ENCODE measurements at regions not wholly inside any gene's neighbourhood (a gene's known extent, or its start where the extent isn't known, plus 50 kb on each side); places are given as distances from the start of the nearest gene placed in this dataset.

DNA sequence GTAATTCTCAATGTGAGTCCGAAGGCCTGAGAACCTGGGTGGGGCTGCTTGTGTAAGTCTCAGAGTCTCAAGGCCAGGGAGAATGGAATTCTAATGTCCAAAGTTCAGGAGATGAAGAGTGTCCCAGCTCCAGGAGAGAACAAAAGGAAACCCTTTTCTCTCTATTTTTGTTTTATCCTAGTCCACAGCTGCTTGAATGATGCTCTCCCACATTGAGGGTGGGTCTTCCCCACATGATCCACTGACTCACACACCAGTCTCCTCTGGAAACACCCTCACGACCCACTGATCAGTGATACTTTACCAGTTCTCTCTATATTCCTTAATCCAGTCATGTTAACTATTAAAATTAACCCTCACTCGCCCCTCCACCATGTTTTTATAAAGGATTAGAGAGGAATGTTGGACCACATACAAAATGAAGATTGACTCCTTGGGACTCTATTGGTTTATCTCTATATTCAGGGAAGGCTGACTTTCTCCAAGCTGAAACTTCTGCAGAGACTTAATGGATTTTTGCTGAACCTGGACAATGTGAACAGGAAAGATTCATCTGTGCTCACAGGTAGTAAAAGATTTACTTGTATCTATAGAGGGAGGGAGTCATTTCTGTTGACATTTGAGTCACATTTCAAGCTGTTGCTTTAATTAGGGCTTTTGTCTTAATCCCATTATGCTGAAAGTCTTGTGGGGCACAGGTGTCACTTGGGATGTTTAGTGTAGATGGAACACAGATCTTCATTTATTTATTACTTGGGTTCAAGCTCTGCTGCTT is 1061.0 kb upstream of the TMEM132C start:
- DNase-seq (ENCODE audit: extremely low spot score, unreplicated experiment), result no peak
- Mint-ChIP-seq H3K27ac (ENCODE audit: unreplicated experiment) (no peak overlapping the region), H3K27me3 (ENCODE audit: unreplicated experiment) (no peaks in the 10 kb centered on the region), H3K36me3 (ENCODE audit: unreplicated experiment) (no peaks in the 10 kb centered on the region), H3K9me3 (ENCODE audit: unreplicated experiment) (no peaks in the 10 kb centered on the region), H3K4me3 (ENCODE audit: unreplicated experiment) (no peak overlapping the region), H3K4me1 (ENCODE audit: unreplicated experiment) (no peaks in the 10 kb centered on the region)
- TF ChIP-seq, protein P1, sequence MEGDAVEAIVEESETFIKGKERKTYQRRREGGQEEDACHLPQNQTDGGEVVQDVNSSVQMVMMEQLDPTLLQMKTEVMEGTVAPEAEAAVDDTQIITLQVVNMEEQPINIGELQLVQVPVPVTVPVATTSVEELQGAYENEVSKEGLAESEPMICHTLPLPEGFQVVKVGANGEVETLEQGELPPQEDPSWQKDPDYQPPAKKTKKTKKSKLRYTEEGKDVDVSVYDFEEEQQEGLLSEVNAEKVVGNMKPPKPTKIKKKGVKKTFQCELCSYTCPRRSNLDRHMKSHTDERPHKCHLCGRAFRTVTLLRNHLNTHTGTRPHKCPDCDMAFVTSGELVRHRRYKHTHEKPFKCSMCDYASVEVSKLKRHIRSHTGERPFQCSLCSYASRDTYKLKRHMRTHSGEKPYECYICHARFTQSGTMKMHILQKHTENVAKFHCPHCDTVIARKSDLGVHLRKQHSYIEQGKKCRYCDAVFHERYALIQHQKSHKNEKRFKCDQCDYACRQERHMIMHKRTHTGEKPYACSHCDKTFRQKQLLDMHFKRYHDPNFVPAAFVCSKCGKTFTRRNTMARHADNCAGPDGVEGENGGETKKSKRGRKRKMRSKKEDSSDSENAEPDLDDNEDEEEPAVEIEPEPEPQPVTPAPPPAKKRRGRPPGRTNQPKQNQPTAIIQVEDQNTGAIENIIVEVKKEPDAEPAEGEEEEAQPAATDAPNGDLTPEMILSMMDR (IDR thresholded peaks at IDR 0.05), result no peak

DNA sequence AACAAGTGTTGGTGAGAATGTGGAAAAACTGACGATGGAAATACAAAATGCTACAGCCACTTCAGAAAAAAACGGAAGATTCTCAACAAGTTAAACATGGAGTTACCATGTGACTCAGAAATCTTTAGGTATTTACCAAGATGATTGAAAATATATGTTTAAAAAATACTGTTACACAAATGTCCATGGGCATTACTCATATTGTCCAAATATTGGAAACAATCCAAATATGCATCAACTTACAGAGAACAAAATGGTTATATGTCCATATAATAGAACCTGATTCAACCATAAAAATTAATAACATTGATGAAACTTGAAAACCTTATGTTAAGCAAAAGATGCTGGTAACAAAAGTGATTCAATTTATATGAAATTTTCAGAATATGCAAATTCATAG is 1057.7 kb upstream of the TMEM132C start:
- DNase-seq (ENCODE audit: extremely low spot score, unreplicated experiment), result no peak
- Mint-ChIP-seq H3K36me3 (ENCODE audit: unreplicated experiment) (no peaks in the 10 kb centered on the region), H3K4me1 (ENCODE audit: unreplicated experiment) (no peaks in the 10 kb centered on the region), H3K27ac (ENCODE audit: unreplicated experiment) (no peak overlapping the region), H3K9me3 (ENCODE audit: unreplicated experiment) (no peaks in the 10 kb centered on the region), H3K4me3 (ENCODE audit: unreplicated experiment) (no peak overlapping the region), H3K27me3 (ENCODE audit: unreplicated experiment) (no peaks in the 10 kb centered on the region)
- TF ChIP-seq, protein P1 (IDR thresholded peaks at IDR 0.05), result no peak

DNA sequence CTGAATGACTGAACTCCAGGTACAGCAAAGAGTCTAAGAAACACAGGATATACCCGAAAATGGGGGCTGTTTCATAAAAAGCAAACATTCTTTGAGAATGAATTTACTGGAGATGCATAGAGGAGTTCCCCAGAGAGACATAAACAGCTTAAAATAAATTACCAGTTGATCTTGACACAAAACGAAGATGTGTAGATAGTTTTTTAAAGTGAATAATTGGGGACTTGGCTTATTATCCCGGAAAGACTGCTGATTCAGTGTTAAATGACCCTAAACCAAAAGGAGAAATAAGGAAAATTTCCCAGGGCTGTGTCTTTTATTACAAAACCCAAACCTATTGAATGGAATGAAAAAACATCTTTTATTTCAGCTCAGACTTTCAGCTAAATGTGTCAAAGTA is 1052.8 kb upstream of the TMEM132C start:
- Mint-ChIP-seq H3K9me3 (ENCODE audit: unreplicated experiment) (peaks cover 5% of the 10 kb centered on the region), H3K27ac (ENCODE audit: unreplicated experiment) (no peak overlapping the region), H3K4me3 (ENCODE audit: unreplicated experiment) (no peak overlapping the region), H3K27me3 (ENCODE audit: unreplicated experiment) (peaks cover 2% of the 10 kb centered on the region), H3K4me1 (ENCODE audit: unreplicated experiment) (no peaks in the 10 kb centered on the region), H3K36me3 (ENCODE audit: unreplicated experiment) (no peaks in the 10 kb centered on the region)
- TF ChIP-seq, protein P1 (IDR thresholded peaks at IDR 0.05), result no peak
- no peak for DNase-seq (ENCODE audit: extremely low spot score, unreplicated experiment)

DNA sequence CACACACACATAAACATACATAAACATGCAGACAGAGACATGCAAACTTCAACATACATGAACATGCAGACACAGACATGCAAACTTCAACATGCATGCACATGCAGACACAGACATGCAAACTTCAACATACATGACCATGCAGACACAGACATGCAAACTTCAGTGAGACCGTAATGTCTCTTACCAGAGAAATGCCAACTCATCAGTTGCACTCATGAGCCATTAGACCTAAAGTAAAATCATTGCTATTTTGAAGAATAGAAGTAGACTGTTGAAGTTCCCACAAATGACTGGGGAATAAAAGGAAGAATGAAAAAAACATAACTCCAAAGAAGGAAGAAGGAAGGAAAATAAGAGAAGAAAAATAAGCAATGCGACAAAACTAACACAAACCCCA is 1044.0 kb upstream of the TMEM132C start:
- Mint-ChIP-seq H3K27me3 (ENCODE audit: unreplicated experiment) (no peaks in the 10 kb centered on the region), H3K9me3 (ENCODE audit: unreplicated experiment) (peaks cover 9% of the 10 kb centered on the region), H3K36me3 (ENCODE audit: unreplicated experiment) (no peaks in the 10 kb centered on the region), H3K27ac (ENCODE audit: unreplicated experiment) (no peak overlapping the region), H3K4me3 (ENCODE audit: unreplicated experiment) (no peak overlapping the region), H3K4me1 (ENCODE audit: unreplicated experiment) (no peaks in the 10 kb centered on the region)
- DNase-seq (ENCODE audit: extremely low spot score, unreplicated experiment), result no peak
- TF ChIP-seq, protein P1 (IDR thresholded peaks at IDR 0.05), result no peak

DNA sequence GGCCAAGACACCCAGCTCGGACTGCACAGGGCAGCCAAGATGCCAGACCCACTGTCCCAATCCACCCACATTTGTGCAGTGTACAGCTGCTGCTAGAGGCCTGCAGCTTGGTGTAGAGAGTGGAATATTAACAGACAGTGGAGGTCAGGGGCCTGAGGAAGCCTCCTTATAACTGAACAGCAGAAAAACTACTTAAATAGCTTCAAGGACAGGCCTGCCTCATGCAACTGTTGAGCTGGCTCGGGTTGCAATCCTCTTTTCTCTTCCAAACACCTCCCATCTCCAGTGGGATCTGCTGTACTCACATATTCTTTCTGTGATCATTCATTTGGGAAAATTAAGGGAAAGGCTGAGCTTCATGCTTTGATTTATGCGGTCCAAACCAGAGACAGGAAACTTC is 1043.2 kb upstream of the TMEM132C start:
- H3K27me3 Mint-ChIP-seq (ENCODE audit: unreplicated experiment), result no peaks in the 10 kb centered on the region
- no peak for DNase-seq (ENCODE audit: extremely low spot score, unreplicated experiment)
- peaks cover 5% of the 10 kb centered on the region for H3K9me3 Mint-ChIP-seq (ENCODE audit: unreplicated experiment)
- no peaks in the 10 kb centered on the region for H3K4me1 Mint-ChIP-seq (ENCODE audit: unreplicated experiment)
- no peak overlapping the region for H3K4me3 Mint-ChIP-seq (ENCODE audit: unreplicated experiment)
- H3K36me3 Mint-ChIP-seq (ENCODE audit: unreplicated experiment), result no peaks in the 10 kb centered on the region
- TF ChIP-seq, protein P1 (IDR thresholded peaks at IDR 0.05), result no peak
- no peak overlapping the region for H3K27ac Mint-ChIP-seq (ENCODE audit: unreplicated experiment)

All from osteocyte (in vitro differentiated cells).